K562 (cell line): ENCODE measurements at regions not wholly inside any gene's neighbourhood (a gene's known extent, or its start where the extent isn't known, plus 50 kb on each side); places are given as distances from the start of the nearest gene placed in this dataset.

Experiments
- ATAC-seq: fragments of 200-7000 bp; cut with Tn5 transposase; 3 replicates; pipeline ENCODE4 v1.9.1; 2020; ENCODE audit warnings: moderate library complexity
- BruUV-seq: library from RNA; stranded (reverse); fragments of 400-500 nt; replicated peaks from 2 replicates; lab custom pipeline; 2021; lab: Mats Ljungman, UMichigan
- CTCF ChIA-PET: fragments of 300-600 bp; formaldehyde crosslinking; extraction: SDS; loops from one replicate; lab custom pipeline; 2021; ENCODE audit warnings: low intra/inter-chr PET ratio; lab: Yijun Ruan, JAX
- POLR2A ChIA-PET: fragments of 300-600, 350-650 bp; sonication (Branson Sonifier 250); formaldehyde crosslinking; extraction: SDS; loops from one replicate; lab custom pipeline; 2021; ENCODE audit warnings: antibody characterized with exemption, inconsistent platforms; lab: Yijun Ruan, JAX
- DNase-seq, 4 experiments: peaks; one replicate each; pipeline versions ENCODE4 v3.0.0 to v3.0.0-alpha.2; 2011 to 2018; ENCODE audit warnings: low spot score in 3 of 4, mixed read lengths in 3 of 4; ENCODE audit errors: extremely low read depth in 1 of 4
- FAIRE-seq: peaks from 2 replicates; lab custom pipeline; 2011; peaks lifted over from hg19 to GRCh38; lab: Jason Lieb, UNC
- H2AFZ ChIP-seq: 2 replicates; pipeline ENCODE4 v1.6.0; 2011; ENCODE audit warnings: low read depth, low read length, control low read depth, inconsistent platforms
- H3K27ac ChIP-seq: fragments of 200-600 bp; 3 replicates; pipeline ENCODE4 v1.8.0; 2011; ENCODE audit warnings: low read depth, mild to moderate bottlenecking, control low read depth, inconsistent platforms, low read length, moderate library complexity, mixed read lengths; ENCODE audit errors: extremely low read depth
- H3K27me3 ChIP-seq, 2 experiments: fragments of 300-600 bp in 1 of 2; 2 replicates in 1 of 2; 3 replicates in 1 of 2; pipeline versions ENCODE4 v1.6.0 to v1.8.0; 2011; ENCODE audit warnings: inconsistent platforms in 2 of 2, low read length in 2 of 2, mild to moderate bottlenecking in 1 of 2, mixed read lengths in 1 of 2, moderate library complexity in 1 of 2; ENCODE audit not compliant: control insufficient read depth in 2 of 2, insufficient read depth in 2 of 2
- H3K36me3 ChIP-seq: fragments of 300-600 bp; 3 replicates; pipeline ENCODE4 v1.8.0; 2011; ENCODE audit warnings: mild to moderate bottlenecking, low read length, inconsistent platforms; ENCODE audit not compliant: control insufficient read depth, insufficient read depth
- H3K4me1 ChIP-seq, 2 experiments: fragments of 200-600 bp in 1 of 2; replicated peaks in 1 of 2; 2 replicates in 1 of 2; 3 replicates in 1 of 2; pipeline versions ENCODE4 v1.5.1 to v1.8.0; 2011; ENCODE audit warnings: inconsistent platforms in 2 of 2, low read length in 2 of 2, mild to moderate bottlenecking in 1 of 2, mixed read lengths in 1 of 2, moderate library complexity in 1 of 2; ENCODE audit not compliant: control insufficient read depth in 2 of 2, insufficient read depth in 2 of 2
- H3K4me2 ChIP-seq: 2 replicates; pipeline ENCODE4 v1.6.1; 2011; ENCODE audit warnings: low read length, control low read depth, inconsistent platforms, mixed read lengths; ENCODE audit not compliant: insufficient read depth
- H3K4me3 ChIP-seq: fragments of 200-600 bp; sonication (generic), shearing (Covaris generic); 2 replicates; pipeline ENCODE4 v1.5.1; 2016; ENCODE audit warnings: control low read depth, inconsistent platforms
- H3K79me2 ChIP-seq: fragments of 200-600 bp; 3 replicates; pipeline ENCODE4 v1.8.0; 2011; ENCODE audit warnings: low read length, inconsistent platforms; ENCODE audit not compliant: control insufficient read depth, insufficient read depth
- H3K9ac ChIP-seq, 2 experiments: 2 replicates each; pipeline versions ENCODE4 v1.6.0 to v1.6.1; 2011; ENCODE audit warnings: low read depth in 2 of 2, low read length in 2 of 2, control low read depth in 1 of 2, inconsistent platforms in 1 of 2, mild to moderate bottlenecking in 1 of 2, mixed read lengths in 1 of 2; ENCODE audit not compliant: insufficient read depth in 1 of 2
- H3K9me1 ChIP-seq: one replicate; pipeline ENCODE4 v1.6.0; 2011; ENCODE audit warnings: inconsistent platforms, mild to moderate bottlenecking, low read length, moderate library complexity; ENCODE audit not compliant: control insufficient read depth, insufficient read depth
- H3K9me3 ChIP-seq: replicated peaks from 2 replicates; pipeline ENCODE4 v1.5.1; 2011; ENCODE audit warnings: low read depth, low read length, inconsistent platforms; ENCODE audit not compliant: control insufficient read depth, insufficient read depth
- H4K20me1 ChIP-seq: replicated peaks from 2 replicates; pipeline ENCODE4 v1.6.1; 2011; ENCODE audit warnings: low read length, inconsistent platforms, mixed read lengths; ENCODE audit not compliant: control insufficient read depth, insufficient read depth
- ADNP ChIP-seq: fragments of 200-800 bp; sonication (Bioruptor generic); IDR thresholded peaks from 2 replicates; pipeline ENCODE4 v1.6.1; 2016; ENCODE audit warnings: missing genetic modification characterization, missing compliant biosample characterization
- CHAMP1 ChIP-seq: fragments of 450-650 bp; IDR thresholded peaks from 2 replicates; pipeline ENCODE4 v1.6.1; 2016; ENCODE audit warnings: mild to moderate bottlenecking
- EHMT2 ChIP-seq: fragments of 450-650 bp; IDR thresholded peaks from 2 replicates; pipeline ENCODE4 v1.6.1; 2018; ENCODE audit warnings: antibody characterized with exemption
- FOSL1 ChIP-seq: fragments of 200-800 bp; sonication (Bioruptor generic); conservative IDR thresholded peaks from 2 replicates; pipeline ENCODE4 v1.6.1; 2016; ENCODE audit warnings: missing genetic modification characterization, missing compliant biosample characterization
- FOXJ3 ChIP-seq: sonication (generic); formaldehyde crosslinking; IDR thresholded peaks from 2 replicates; pipeline ENCODE4 v1.4.0; 2020; ENCODE audit warnings: mild to moderate bottlenecking, missing genetic modification reagents
- SLC30A9 ChIP-seq: fragments of 250-450 bp; sonication (Bioruptor Pico); IDR thresholded peaks from 2 replicates; pipeline ENCODE4 v1.8.0; 2022; ENCODE audit warnings: mild to moderate bottlenecking, moderate library complexity
- SMARCC2 ChIP-seq: fragments of 450-650 bp; IDR thresholded peaks from 2 replicates; pipeline ENCODE4 v1.6.1; 2017; ENCODE audit warnings: antibody characterized with exemption, moderate library complexity, mild to moderate bottlenecking, low read depth
- TCF3 ChIP-seq: sonication (generic); formaldehyde crosslinking; IDR thresholded peaks from 2 replicates; pipeline ENCODE4 v1.4.0; 2020; ENCODE audit warnings: mild to moderate bottlenecking, missing genetic modification reagents
- ZBTB40 ChIP-seq, 2 experiments: fragments of 450-650 bp in 1 of 2; sonication (generic) in 1 of 2; formaldehyde crosslinking in 1 of 2; IDR thresholded peaks; 2 replicates each; pipeline versions ENCODE4 v1.7.1 to v1.9.0; 2016 to 2022; ENCODE audit warnings: inconsistent platforms in 1 of 2, mild to moderate bottlenecking in 1 of 2, missing genetic modification reagents in 1 of 2
- WGBS: fragments of 100-300 bp; shearing (Covaris generic); methylation state at CpG from one replicate; pipeline ENCODE4 v1.1.6; 2016; ENCODE audit warnings: low coverage, mixed read lengths; ENCODE audit not compliant: insufficient coverage; ENCODE audit errors: missing lambda C conversion rate; 5-methylcytosine and 5-hydroxymethylcytosine counted together
- in situ Hi-C: fragments of 300-500 bp; cut with MboI; formaldehyde crosslinking; loops from 4 replicates; pipeline ENCODE4 v1.15.0; 2018; ENCODE audit warnings: inconsistent platforms, mixed read lengths
- intact Hi-C: fragments of 100-400 bp; cut with micrococcal nuclease; formaldehyde crosslinking; loops from 2 replicates; pipeline ENCODE4 v1.14.2; 2022

DNA sequence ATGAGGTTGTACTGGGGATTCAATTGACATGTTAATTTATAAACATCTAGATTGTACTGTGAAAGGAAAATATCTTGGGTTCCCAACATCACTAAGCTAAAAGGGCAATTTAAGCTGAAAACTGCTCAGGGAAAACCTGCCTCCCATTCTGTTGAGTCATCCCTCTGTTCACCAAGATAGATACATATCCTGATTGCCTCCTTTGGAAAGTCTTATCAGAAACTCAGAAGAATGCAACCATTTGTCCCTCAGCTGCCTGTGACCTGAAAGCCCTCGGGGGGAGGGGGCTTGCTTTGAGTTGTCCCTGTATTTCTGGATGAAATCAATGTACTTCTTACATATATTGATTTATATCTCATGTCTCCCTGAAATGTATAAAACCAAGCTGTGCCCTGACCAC lies 187.0 kb upstream of the ETV3 start:
- H2AFZ ChIP-seq = peak overlapping the region; percentile 20; the same call in 1 of the 2 replicates
- H3K27me3 ChIP-seq = no peaks in the 10 kb centered on the region
- ChIA-PET CTCF (no interaction called here), POLR2A (interaction anchor here (0.6 to 2.5 kb wide), 4 partner anchors 9 to 129 kb away, joined by 3 to 9 read pairs (median 3); no protein-coding TSS in a partner anchor)
- 0% methylated on average over 1 of the region's 1 CpG for WGBS
- H3K4me3 ChIP-seq = no peak overlapping the region
- peak; percentile 88 for FAIRE-seq
- intact Hi-C loops = loop anchor here (1.0 kb wide), 1 partner anchor 32 kb away; no protein-coding TSS in a partner anchor
- in situ Hi-C loops = no loop called here
- H3K79me2 ChIP-seq = no peaks in the 10 kb centered on the region
- peak; percentile 89 for ATAC-seq
- no peaks in the 10 kb centered on the region for H3K36me3 ChIP-seq
- DNase-seq = peak; percentile 55 to 90 (median 64)
- H3K9ac ChIP-seq = no peak overlapping the region
- peaks cover 7 to 18% of the 10 kb centered on the region in 2 experiments; a peak in 4 of 5 replicates for H3K4me1 ChIP-seq
- H3K9me3 ChIP-seq = no peaks in the 10 kb centered on the region
- H3K27ac ChIP-seq = peak overlapping the region; percentile 48; the same call in 2 of the 3 replicates
- H4K20me1 ChIP-seq = no peaks in the 10 kb centered on the region
- peak overlapping the region; percentile 36 for H3K4me2 ChIP-seq
- H3K9me1 ChIP-seq = no peaks in the 10 kb centered on the region
- no TSS peak for BruUV-seq
- TF ChIP-seq CHAMP1 (peak; percentile 89; the same call in 1 of the 2 replicates), TCF3 (CRISPR knock-in tag) (peak; percentile 91), ADNP (tag) (peak; percentile 52; the same call in 1 of the 2 replicates), SMARCC2 (peak; percentile 95), FOSL1 (tag) (peak; percentile 94), FOXJ3 (CRISPR knock-in tag) (no peak), ZBTB40 (IDR thresholded peaks at IDR 0.05) (0 out of 2 replicates have a peak, but pooled peaks have one; percentile 3), ZBTB40 (CRISPR knock-in tag; IDR thresholded peaks at IDR 0.05) (no peak), SLC30A9 (CRISPR knock-in tag) (no peak), EHMT2 (peak; percentile 41; the same call in 1 of the 2 replicates)
